ENCODE measurements at regions not wholly inside any gene's neighbourhood (a gene's known extent, or its start where the extent isn't known, plus 50 kb on each side); places are given as distances from the start of the nearest gene placed in this dataset.

DNA sequence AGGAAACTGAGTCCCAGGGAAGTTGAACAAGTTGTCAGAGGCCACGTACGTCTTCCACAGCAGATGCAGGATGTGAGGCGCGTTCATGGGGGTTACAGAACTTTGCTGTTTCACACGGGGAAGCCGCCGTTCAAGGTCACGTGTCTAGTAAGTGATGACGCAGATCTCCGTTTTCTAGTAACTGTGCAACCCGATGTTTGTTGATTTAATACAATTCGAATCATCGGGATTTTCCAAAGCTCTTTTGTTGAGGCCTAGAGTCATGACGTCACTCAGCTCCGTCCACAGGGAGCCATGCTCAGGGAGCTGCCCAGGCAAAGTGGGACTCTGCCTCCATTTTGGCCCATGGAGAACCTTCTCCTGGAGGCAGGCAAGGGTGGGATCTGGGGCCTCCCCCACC lies 1121.8 kb downstream of the TBC1D22A start:
- no peak overlapping the region for H2AFZ ChIP-seq (replicated peaks; ENCODE audit: low read length, poor library complexity)
- no peak overlapping the region for H3K56ac ChIP-seq (ENCODE audit: extremely low read depth, insufficient read depth, low read length)
- no peak overlapping the region for H2BK120ac ChIP-seq (ENCODE audit: low read depth, low read length)
- no TSS peak for BruUV-seq (replicated peaks)
- DNase-seq: no peak
- no peak overlapping the region for H4K91ac ChIP-seq (ENCODE audit: insufficient read depth, low read depth, low read length)
- in situ Hi-C loops (cut with MboI; ENCODE audit: low sequenced_read_pairs) (no loop called here), dilution Hi-C loops (cut with HindIII; ENCODE audit: low sequenced_read_pairs, unreplicated experiment) (no loop called here), intact Hi-C loops (cut with micrococcal nuclease) (no loop called here)
- no peak overlapping the region for H3K4me2 ChIP-seq (ENCODE audit: low read depth, low read length)
- H3K79me1 ChIP-seq (ENCODE audit: low read depth in 1 of 2, low read length in 2 of 2): no peaks in the 10 kb centered on the region
- no peaks in the 10 kb centered on the region for H3K27me3 ChIP-seq (ENCODE audit: control insufficient read depth, insufficient read depth, low read length)
- H3K36me3 ChIP-seq (ENCODE audit: control insufficient read depth, insufficient read depth, low read length): no peaks in the 10 kb centered on the region
- no peak overlapping the region for H2BK15ac ChIP-seq (ENCODE audit: low read depth, low read length)
- no peak overlapping the region for H4K5ac ChIP-seq (ENCODE audit: low read depth, low read length)
- H3K23ac ChIP-seq (ENCODE audit: low read depth, low read length): no peak overlapping the region
- peaks cover 63% of the 10 kb centered on the region for H3K9me3 ChIP-seq (ENCODE audit: control insufficient read depth, insufficient read depth, low read length)
- H3K18ac ChIP-seq (ENCODE audit: low read depth, low read length): no peak overlapping the region
- H3K14ac ChIP-seq (replicated peaks; ENCODE audit: low read depth, low read length): no peak overlapping the region
- H4K20me1 ChIP-seq (ENCODE audit: insufficient read depth, low read length): no peaks in the 10 kb centered on the region
- no peak for ATAC-seq (ENCODE audit: low read depth)
- POLR2A ChIA-PET (ENCODE audit: unreplicated experiment): no interaction called here
- no peaks in the 10 kb centered on the region for H3K4me1 ChIP-seq (ENCODE audit: control insufficient read depth, insufficient read depth, low read length)
- no peak overlapping the region for H3K4me3 ChIP-seq (ENCODE audit: insufficient read depth, low read depth, low read length)
- H2BK20ac ChIP-seq (ENCODE audit: low read depth, low read length): no peak overlapping the region
- H4K8ac ChIP-seq (ENCODE audit: low read depth in 2 of 2, low read length in 2 of 2): no peak overlapping the region
- WGBS, 2 experiments (ENCODE audit: extremely low coverage in 2 of 2, insufficient read length in 1 of 2): 73% methylated on average over 12 of the region's 15 CpGs; no CpG with 5 or more reads in 1 of the 2 experiments
- CTCF ChIA-PET: no interaction called here
- H3K9me1 ChIP-seq (ENCODE audit: insufficient read depth, low read length): no peaks in the 10 kb centered on the region
- H3K27ac ChIP-seq (ENCODE audit: insufficient read depth, low read length): no peak overlapping the region
- TF ChIP-seq, protein P1, sequence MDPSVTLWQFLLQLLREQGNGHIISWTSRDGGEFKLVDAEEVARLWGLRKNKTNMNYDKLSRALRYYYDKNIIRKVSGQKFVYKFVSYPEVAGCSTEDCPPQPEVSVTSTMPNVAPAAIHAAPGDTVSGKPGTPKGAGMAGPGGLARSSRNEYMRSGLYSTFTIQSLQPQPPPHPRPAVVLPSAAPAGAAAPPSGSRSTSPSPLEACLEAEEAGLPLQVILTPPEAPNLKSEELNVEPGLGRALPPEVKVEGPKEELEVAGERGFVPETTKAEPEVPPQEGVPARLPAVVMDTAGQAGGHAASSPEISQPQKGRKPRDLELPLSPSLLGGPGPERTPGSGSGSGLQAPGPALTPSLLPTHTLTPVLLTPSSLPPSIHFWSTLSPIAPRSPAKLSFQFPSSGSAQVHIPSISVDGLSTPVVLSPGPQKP (IDR thresholded peaks at IDR 0.05; ENCODE audit: borderline replicate concordance, low read depth, low read length): no peak
- no peak for TF ChIP-seq SMC3 (IDR thresholded peaks at IDR 0.05; ENCODE audit: low read depth, low read length)
- no peak for TF ChIP-seq MAFK (IDR thresholded peaks at IDR 0.05; ENCODE audit: low read depth, low read length)
- no peak for TF ChIP-seq BHLHE40 (IDR thresholded peaks at IDR 0.05; ENCODE audit: low read depth, low read length)
- TF ChIP-seq CHD1 (IDR thresholded peaks at IDR 0.05; ENCODE audit: low read depth, low read length): no peak
- TF ChIP-seq NFE2L2 (IDR thresholded peaks at IDR 0.05; ENCODE audit: low read depth, low read length): no peak
- TF ChIP-seq MXI1 (IDR thresholded peaks at IDR 0.05; ENCODE audit: borderline replicate concordance, low read depth, low read length): no peak
- no peak for TF ChIP-seq POLR2A (IDR thresholded peaks at IDR 0.05; ENCODE audit: low read depth, low read length)
- TF ChIP-seq RFX5 (IDR thresholded peaks at IDR 0.05; ENCODE audit: low read depth, low read length): no peak
- no peak for TF ChIP-seq FOS (IDR thresholded peaks at IDR 0.05; ENCODE audit: low read depth, low read length)
- TF ChIP-seq MAZ (IDR thresholded peaks at IDR 0.05; ENCODE audit: borderline replicate concordance, low read depth, low read length): no peak
- TF ChIP-seq, protein P2, sequence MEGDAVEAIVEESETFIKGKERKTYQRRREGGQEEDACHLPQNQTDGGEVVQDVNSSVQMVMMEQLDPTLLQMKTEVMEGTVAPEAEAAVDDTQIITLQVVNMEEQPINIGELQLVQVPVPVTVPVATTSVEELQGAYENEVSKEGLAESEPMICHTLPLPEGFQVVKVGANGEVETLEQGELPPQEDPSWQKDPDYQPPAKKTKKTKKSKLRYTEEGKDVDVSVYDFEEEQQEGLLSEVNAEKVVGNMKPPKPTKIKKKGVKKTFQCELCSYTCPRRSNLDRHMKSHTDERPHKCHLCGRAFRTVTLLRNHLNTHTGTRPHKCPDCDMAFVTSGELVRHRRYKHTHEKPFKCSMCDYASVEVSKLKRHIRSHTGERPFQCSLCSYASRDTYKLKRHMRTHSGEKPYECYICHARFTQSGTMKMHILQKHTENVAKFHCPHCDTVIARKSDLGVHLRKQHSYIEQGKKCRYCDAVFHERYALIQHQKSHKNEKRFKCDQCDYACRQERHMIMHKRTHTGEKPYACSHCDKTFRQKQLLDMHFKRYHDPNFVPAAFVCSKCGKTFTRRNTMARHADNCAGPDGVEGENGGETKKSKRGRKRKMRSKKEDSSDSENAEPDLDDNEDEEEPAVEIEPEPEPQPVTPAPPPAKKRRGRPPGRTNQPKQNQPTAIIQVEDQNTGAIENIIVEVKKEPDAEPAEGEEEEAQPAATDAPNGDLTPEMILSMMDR (conservative IDR thresholded peaks at IDR 0.05; ENCODE audit: low read depth, low read length): no peak
- TF ChIP-seq RAD21 (IDR thresholded peaks at IDR 0.05; ENCODE audit: low read length): no peak
- no peak for TF ChIP-seq RCOR1 (IDR thresholded peaks at IDR 0.05; ENCODE audit: insufficient replicate concordance, low read length)
- TF ChIP-seq, protein P3, sequence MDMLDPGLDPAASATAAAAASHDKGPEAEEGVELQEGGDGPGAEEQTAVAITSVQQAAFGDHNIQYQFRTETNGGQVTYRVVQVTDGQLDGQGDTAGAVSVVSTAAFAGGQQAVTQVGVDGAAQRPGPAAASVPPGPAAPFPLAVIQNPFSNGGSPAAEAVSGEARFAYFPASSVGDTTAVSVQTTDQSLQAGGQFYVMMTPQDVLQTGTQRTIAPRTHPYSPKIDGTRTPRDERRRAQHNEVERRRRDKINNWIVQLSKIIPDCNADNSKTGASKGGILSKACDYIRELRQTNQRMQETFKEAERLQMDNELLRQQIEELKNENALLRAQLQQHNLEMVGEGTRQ (IDR thresholded peaks at IDR 0.05; ENCODE audit: low read depth, low read length): no peak
- TF ChIP-seq CEBPB (IDR thresholded peaks at IDR 0.05; ENCODE audit: low read depth, low read length): no peak
- H2AK9ac ChIP-seq (replicated peaks; ENCODE audit: low read depth, low read length, poor library complexity): no peak overlapping the region
- no peak overlapping the region for H3K9ac ChIP-seq (ENCODE audit: low read depth, low read length)
- no peak overlapping the region for H2BK5ac ChIP-seq (ENCODE audit: low read depth, low read length, poor library complexity, severe bottlenecking)
- H3K4ac ChIP-seq (ENCODE audit: low read depth, low read length): no peak overlapping the region
- H2AK5ac ChIP-seq (ENCODE audit: low read depth, low read length): no peak overlapping the region

All from IMR-90 (cell line).